Left ventricle myocardium inferior (tissue), 1 donor: ENCODE measurements at regions not wholly inside any gene's neighbourhood (a gene's known extent, or its start where the extent isn't known, plus 50 kb on each side); places are given as distances from the start of the nearest gene placed in this dataset.
"Not testable (repeated sequence)": the region's sequence is repeated elsewhere in the genome, so short reads cannot be mapped to it uniquely, and the experiment has no call there.

Source experiments
- DNase-seq: peaks from one replicate; pipeline ENCODE4 v3.0.0-alpha.2; 2020
- H3K27ac ChIP-seq: fragments of 200-600 bp; replicated peaks from 2 replicates; pipeline ENCODE4 v1.8.0; 2021
- H3K27me3 ChIP-seq: fragments of 200-600 bp; 2 replicates; pipeline ENCODE4 v1.8.0; 2021; ENCODE audit warnings: low read depth
- H3K36me3 ChIP-seq: fragments of 200-600 bp; 2 replicates; pipeline ENCODE4 v1.8.0; 2021
- H3K4me1 ChIP-seq: fragments of 200-600 bp; 2 replicates; pipeline ENCODE4 v1.8.0; 2021
- H3K4me3 ChIP-seq: fragments of 200-600 bp; 2 replicates; pipeline ENCODE4 v1.8.0; 2021; ENCODE audit warnings: mild to moderate bottlenecking, moderate library complexity
- H3K9me3 ChIP-seq: fragments of 200-600 bp; replicated peaks from 2 replicates; pipeline ENCODE4 v1.8.0; 2021
- CTCF ChIP-seq: fragments of 200-600 bp; IDR thresholded peaks from 2 replicates; pipeline ENCODE4 v1.8.0; 2021; ENCODE audit warnings: antibody characterized with exemption, mild to moderate bottlenecking, borderline replicate concordance
- intact Hi-C: fragments of 100-400 bp; cut with micrococcal nuclease; formaldehyde crosslinking; loops from one replicate; pipeline ENCODE4 v1.11.0; 2022
- donor health status: DM: no; HTN: yes; CAD: no; lungs with severe emphysema.

- Histone ChIP-seq H3K27ac (no peak overlapping the region), H3K4me1 (peaks cover 5% of the 10 kb centered on the region), H3K9me3 (peaks cover 30% of the 10 kb centered on the region), H3K36me3 (no peaks in the 10 kb centered on the region), H3K27me3 (no peaks in the 10 kb centered on the region), H3K4me3 (no peak overlapping the region)
- intact Hi-C loops, result no loop called here
- TF ChIP-seq CTCF, result no peak
- no peak for DNase-seq
Observed at GRCh38 chr18:44341759-44342158, 338.9 kb upstream of the SETBP1 start.

GRCh38 chr18:44342162-44342561 is 338.5 kb upstream of the SETBP1 start:
- no peak for DNase-seq
- intact Hi-C loops, result no loop called here
- TF ChIP-seq CTCF, result no peak

GRCh38 chr18:44342946-44343345 is 337.7 kb upstream of the SETBP1 start:
- no peak for TF ChIP-seq CTCF
- H3K27me3 ChIP-seq, result no peaks in the 10 kb centered on the region
- peaks cover 5% of the 10 kb centered on the region for H3K4me1 ChIP-seq
- DNase-seq, result no peak
- H3K4me3 ChIP-seq, result no peak overlapping the region
- no peaks in the 10 kb centered on the region for H3K36me3 ChIP-seq
- peaks cover 18% of the 10 kb centered on the region for H3K9me3 ChIP-seq
- no peak overlapping the region for H3K27ac ChIP-seq
- intact Hi-C loops, result no loop called here

More at GRCh38 chr18:44342162-44342561, 338.5 kb upstream of the SETBP1 start:
- Histone ChIP-seq H3K27ac (no peak overlapping the region), H3K27me3 (no peaks in the 10 kb centered on the region), H3K4me1 (peaks cover 5% of the 10 kb centered on the region), H3K4me3 (no peak overlapping the region), H3K9me3 (peaks cover 26% of the 10 kb centered on the region), H3K36me3 (no peaks in the 10 kb centered on the region)

- intact Hi-C loops, result no loop called here
- no peak overlapping the region for H3K27ac ChIP-seq
Observed at GRCh38 chr18:44343570-44343969, 337.1 kb upstream of the SETBP1 start.

GRCh38 chr18:44356566-44357157 is 324.0 kb upstream of the SETBP1 start:
- H3K4me3 ChIP-seq, result no peak overlapping the region
- H3K4me1 ChIP-seq, result no peaks in the 10 kb centered on the region
- H3K9me3 ChIP-seq, result peaks cover 30% of the 10 kb centered on the region
- H3K27ac ChIP-seq, result no peak overlapping the region
- DNase-seq, result no peak
- no peaks in the 10 kb centered on the region for H3K36me3 ChIP-seq
- H3K27me3 ChIP-seq, result no peaks in the 10 kb centered on the region
- intact Hi-C loops, result no loop called here
- no peak for TF ChIP-seq CTCF

More at GRCh38 chr18:44343570-44343969, 337.1 kb upstream of the SETBP1 start:
- no peak overlapping the region for H3K4me3 ChIP-seq
- H3K4me1 ChIP-seq, result peaks cover 5% of the 10 kb centered on the region
- no peak for TF ChIP-seq CTCF
- DNase-seq, result no peak
- H3K27me3 ChIP-seq, result no peaks in the 10 kb centered on the region
- no peaks in the 10 kb centered on the region for H3K36me3 ChIP-seq
- H3K9me3 ChIP-seq, result peaks cover 12% of the 10 kb centered on the region

GRCh38 chr18:44358402-44358801 is 322.3 kb upstream of the SETBP1 start:
- no peak overlapping the region for H3K27ac ChIP-seq
- peaks cover 29% of the 10 kb centered on the region for H3K9me3 ChIP-seq
- intact Hi-C loops, result no loop called here
- H3K4me3 ChIP-seq, result no peak overlapping the region
- TF ChIP-seq CTCF, result no peak
- H3K4me1 ChIP-seq, result no peaks in the 10 kb centered on the region
- DNase-seq, result no peak
- no peaks in the 10 kb centered on the region for H3K27me3 ChIP-seq
- H3K36me3 ChIP-seq, result no peaks in the 10 kb centered on the region

GRCh38 chr18:44359741-44360140 is 320.9 kb upstream of the SETBP1 start:
- H3K36me3 ChIP-seq, intact Hi-C loops, H3K4me1 ChIP-seq, H3K27ac ChIP-seq, H3K27me3 ChIP-seq, H3K4me3 ChIP-seq, DNase-seq: not testable (repeated sequence)
- peaks cover 19% of the 10 kb centered on the region for H3K9me3 ChIP-seq

GRCh38 chr18:44362213-44362612 is 318.5 kb upstream of the SETBP1 start:
- H3K9me3 ChIP-seq, H3K4me1 ChIP-seq, H3K27ac ChIP-seq, H3K36me3 ChIP-seq, intact Hi-C loops, H3K4me3 ChIP-seq, H3K27me3 ChIP-seq, DNase-seq: not testable (repeated sequence)
